MCF 10A (cell line): ENCODE measurements at regions not wholly inside any gene's neighbourhood (a gene's known extent, or its start where the extent isn't known, plus 50 kb on each side); places are given as distances from the start of the nearest gene placed in this dataset.

Source experiments
- BruUV-seq: library from RNA; stranded (reverse); fragments of 400-500 nt; replicated peaks from 2 replicates; lab custom pipeline; 2021; lab: Mats Ljungman, UMichigan
- CTCF ChIA-PET: fragments of 300-600 bp; sonication (Branson Sonifier 250); formaldehyde crosslinking; extraction: SDS; loops from one replicate; lab custom pipeline; 2021; ENCODE audit warnings: antibody characterized with exemption, inconsistent platforms; lab: Yijun Ruan, JAX
- POLR2A ChIA-PET: fragments of 300-600, 350-650 bp; sonication (Branson Sonifier 250); formaldehyde crosslinking; extraction: SDS; loops from one replicate; lab custom pipeline; 2020; ENCODE audit warnings: antibody characterized with exemption, inconsistent platforms; lab: Yijun Ruan, JAX
- DNase-seq: peaks from one replicate; pipeline ENCODE4 v3.0.0-alpha.2; 2018; ENCODE audit not compliant: unreplicated experiment
- H3K27ac Mint-ChIP-seq: one replicate; pipeline ENCODE4 v1.8.0; 2022; ENCODE audit warnings: mild to moderate bottlenecking, low read depth, mixed read lengths; ENCODE audit not compliant: unreplicated experiment
- H3K27me3 Mint-ChIP-seq: one replicate; pipeline ENCODE4 v1.8.0; 2022; ENCODE audit warnings: mixed read lengths; ENCODE audit not compliant: insufficient read depth, unreplicated experiment
- H3K36me3 Mint-ChIP-seq: one replicate; pipeline ENCODE4 v1.8.0; 2022; ENCODE audit warnings: mild to moderate bottlenecking, moderate library complexity, mixed read lengths; ENCODE audit not compliant: insufficient read depth, unreplicated experiment
- H3K4me1 Mint-ChIP-seq: one replicate; pipeline ENCODE4 v1.8.0; 2022; ENCODE audit warnings: mixed read lengths; ENCODE audit not compliant: insufficient read depth, unreplicated experiment
- H3K4me3 Mint-ChIP-seq: one replicate; pipeline ENCODE4 v1.8.0; 2022; ENCODE audit warnings: mild to moderate bottlenecking, moderate library complexity, mixed read lengths; ENCODE audit not compliant: unreplicated experiment
- H3K9me3 Mint-ChIP-seq: one replicate; pipeline ENCODE4 v1.8.0; 2022; ENCODE audit warnings: mixed read lengths; ENCODE audit not compliant: unreplicated experiment
- intact Hi-C: fragments of 100-400 bp; cut with micrococcal nuclease; formaldehyde crosslinking; loops from 2 replicates; pipeline ENCODE4 v1.14.1; 2022
- TF ChIP-seq, protein P1 (sequence below): fragments of 200-600 bp; IDR thresholded peaks from one replicate; pipeline ENCODE4 v1.8.0; 2022; ENCODE audit warnings: antibody characterized with exemption, mild to moderate bottlenecking; ENCODE audit not compliant: unreplicated experiment

DNA sequence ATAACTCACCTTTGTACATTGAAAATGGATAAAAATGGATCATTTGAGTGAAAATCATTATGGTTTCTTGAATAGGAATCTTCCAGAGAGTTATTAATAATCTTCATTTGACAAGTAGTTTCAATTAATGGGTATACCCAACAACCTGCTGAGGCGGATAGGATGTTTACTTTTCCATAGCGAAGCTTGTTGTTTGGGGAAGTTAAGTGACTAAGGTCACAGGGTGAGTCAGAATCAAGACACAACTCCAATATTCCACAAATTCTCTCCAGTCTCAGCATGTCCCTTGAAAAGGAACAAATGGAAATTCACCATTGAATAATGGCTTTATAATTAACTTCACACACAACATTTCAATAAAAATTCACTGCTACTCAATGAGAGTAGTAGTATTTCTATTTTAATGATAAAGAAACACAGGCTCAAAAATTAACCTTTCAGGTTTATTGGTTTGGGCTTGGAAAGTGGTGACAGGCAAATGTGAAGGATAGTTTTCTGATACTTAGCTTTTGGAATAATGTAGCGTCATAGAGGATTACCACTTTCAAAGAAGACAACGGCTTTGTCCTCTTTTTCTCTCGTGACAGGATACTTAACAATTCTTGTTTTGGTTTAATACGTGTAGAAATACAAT, 211.3 kb downstream of the GPD2 start:
- peaks cover 8% of the 10 kb centered on the region for H3K9me3 Mint-ChIP-seq
- H3K4me3 Mint-ChIP-seq = no peak overlapping the region
- no TSS peak for BruUV-seq
- intact Hi-C loops = no loop called here
- TF ChIP-seq, protein P1, sequence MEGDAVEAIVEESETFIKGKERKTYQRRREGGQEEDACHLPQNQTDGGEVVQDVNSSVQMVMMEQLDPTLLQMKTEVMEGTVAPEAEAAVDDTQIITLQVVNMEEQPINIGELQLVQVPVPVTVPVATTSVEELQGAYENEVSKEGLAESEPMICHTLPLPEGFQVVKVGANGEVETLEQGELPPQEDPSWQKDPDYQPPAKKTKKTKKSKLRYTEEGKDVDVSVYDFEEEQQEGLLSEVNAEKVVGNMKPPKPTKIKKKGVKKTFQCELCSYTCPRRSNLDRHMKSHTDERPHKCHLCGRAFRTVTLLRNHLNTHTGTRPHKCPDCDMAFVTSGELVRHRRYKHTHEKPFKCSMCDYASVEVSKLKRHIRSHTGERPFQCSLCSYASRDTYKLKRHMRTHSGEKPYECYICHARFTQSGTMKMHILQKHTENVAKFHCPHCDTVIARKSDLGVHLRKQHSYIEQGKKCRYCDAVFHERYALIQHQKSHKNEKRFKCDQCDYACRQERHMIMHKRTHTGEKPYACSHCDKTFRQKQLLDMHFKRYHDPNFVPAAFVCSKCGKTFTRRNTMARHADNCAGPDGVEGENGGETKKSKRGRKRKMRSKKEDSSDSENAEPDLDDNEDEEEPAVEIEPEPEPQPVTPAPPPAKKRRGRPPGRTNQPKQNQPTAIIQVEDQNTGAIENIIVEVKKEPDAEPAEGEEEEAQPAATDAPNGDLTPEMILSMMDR = no peak
- H3K27me3 Mint-ChIP-seq = no peaks in the 10 kb centered on the region
- POLR2A ChIA-PET = interaction anchor here (1.0 kb wide), 1 partner anchor 18 kb away, joined by 3 read pairs; no protein-coding TSS in a partner anchor
- H3K36me3 Mint-ChIP-seq = no peaks in the 10 kb centered on the region
- DNase-seq = no peak
- CTCF ChIA-PET = no interaction called here
- no peaks in the 10 kb centered on the region for H3K4me1 Mint-ChIP-seq
- H3K27ac Mint-ChIP-seq = no peak overlapping the region

DNA sequence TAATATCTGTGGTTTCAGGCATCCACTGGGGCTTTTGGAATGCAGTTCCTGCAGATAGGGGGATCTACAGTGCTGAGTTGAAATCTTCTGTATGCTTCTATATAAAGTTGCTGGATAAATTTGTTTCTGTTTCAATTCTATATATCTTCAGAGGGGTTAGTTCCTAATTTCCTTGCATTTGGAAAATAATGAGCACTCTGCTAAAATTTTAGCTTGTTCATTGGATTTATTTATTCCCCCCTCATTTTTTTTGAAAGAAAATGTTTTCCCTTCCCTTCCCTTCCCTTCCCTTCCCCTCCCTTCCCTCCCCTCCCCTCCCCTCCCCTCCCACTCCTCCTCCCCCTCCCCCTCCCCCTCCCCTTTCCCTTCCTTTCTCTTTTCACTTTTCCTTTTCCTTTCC, 212.3 kb downstream of the GPD2 start:
- TF ChIP-seq, protein P1 = no peak
- Mint-ChIP-seq H3K4me3 (no peak overlapping the region), H3K4me1 (no peaks in the 10 kb centered on the region), H3K36me3 (no peaks in the 10 kb centered on the region), H3K27me3 (no peaks in the 10 kb centered on the region), H3K27ac (no peak overlapping the region), H3K9me3 (peaks cover 8% of the 10 kb centered on the region)
- ChIA-PET CTCF (interaction anchor here (1.0 kb wide), 1 partner anchor 43 kb away, joined by 3 read pairs; no protein-coding TSS in a partner anchor), POLR2A (no interaction called here)
- intact Hi-C loops = no loop called here
- DNase-seq = no peak
- BruUV-seq = no TSS peak

DNA sequence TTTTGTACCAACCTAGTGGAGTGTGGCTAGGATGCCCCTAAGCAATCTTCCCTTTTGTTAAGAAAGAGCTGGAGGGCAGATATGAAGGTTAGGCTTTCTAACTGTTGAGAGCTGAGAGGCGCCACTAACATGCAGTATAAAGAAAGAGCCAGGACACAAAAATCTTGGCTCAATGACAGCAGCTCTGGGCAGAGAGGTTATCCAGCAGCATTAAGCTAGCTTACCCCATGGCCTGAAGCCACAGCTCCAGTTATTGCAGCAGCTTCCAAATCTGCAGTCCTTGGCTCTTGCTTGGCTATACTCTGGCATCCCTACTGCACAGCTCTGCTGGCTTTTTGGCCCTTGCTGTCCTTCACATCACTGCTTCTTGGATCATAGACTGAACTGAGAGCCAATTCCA, 213.4 kb downstream of the GPD2 start:
- DNase-seq = peak; percentile 30
- Mint-ChIP-seq H3K36me3 (no peaks in the 10 kb centered on the region), H3K9me3 (peaks cover 8% of the 10 kb centered on the region), H3K27me3 (no peaks in the 10 kb centered on the region), H3K4me3 (no peak overlapping the region), H3K27ac (no peak overlapping the region), H3K4me1 (no peaks in the 10 kb centered on the region)
- intact Hi-C loops = no loop called here
- ChIA-PET CTCF (interaction anchor here (1.0 kb wide), 2 partner anchors 16 to 44 kb away, joined by 3 read pairs; no protein-coding TSS in a partner anchor), POLR2A (no interaction called here)
- BruUV-seq = no TSS peak
- TF ChIP-seq, protein P1 = no peak

DNA sequence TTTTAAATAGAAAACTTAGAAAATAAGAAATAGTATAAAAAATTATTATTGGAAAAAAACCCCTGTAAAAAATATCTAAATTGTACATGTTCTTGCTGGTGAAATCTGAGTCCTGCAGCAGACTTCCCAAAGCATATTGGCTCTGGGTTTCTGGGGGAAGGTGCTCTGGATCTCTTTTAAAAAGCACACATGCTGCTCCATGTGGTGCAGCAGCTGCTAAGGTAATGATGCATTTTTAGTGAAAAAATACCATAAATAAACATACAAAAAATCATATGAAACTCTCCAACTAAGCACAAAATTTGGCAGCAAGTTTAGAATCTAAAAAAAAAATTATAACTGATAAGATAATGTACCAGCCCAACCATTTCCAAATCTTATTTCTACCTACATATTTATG, 216.5 kb downstream of the GPD2 start:
- POLR2A ChIA-PET = interaction anchor here (0.6 kb wide), 1 partner anchor 384 kb away, joined by 3 read pairs; no protein-coding TSS in a partner anchor
- CTCF ChIA-PET = no interaction called here

More for the DNA sequence above, 216.5 kb downstream of the GPD2 start:
- no peak overlapping the region for H3K4me3 Mint-ChIP-seq
- H3K36me3 Mint-ChIP-seq = no peaks in the 10 kb centered on the region
- DNase-seq = no peak
- peaks cover 3% of the 10 kb centered on the region for H3K4me1 Mint-ChIP-seq
- intact Hi-C loops = no loop called here
- TF ChIP-seq, protein P1 = no peak
- H3K27me3 Mint-ChIP-seq = no peaks in the 10 kb centered on the region
- H3K9me3 Mint-ChIP-seq = no peaks in the 10 kb centered on the region
- no TSS peak for BruUV-seq
- no peak overlapping the region for H3K27ac Mint-ChIP-seq
